ENCODE measurements at regions not wholly inside any gene's neighbourhood (a gene's known extent, or its start where the extent isn't known, plus 50 kb on each side); places are given as distances from the start of the nearest gene placed in this dataset.

- Histone ChIP-seq H3K27ac (no peak overlapping the region), H3K9me3 (no peaks in the 10 kb centered on the region), H3K36me3 (no peaks in the 10 kb centered on the region), H3K4me3 (no peak overlapping the region), H3K27me3 (no peaks in the 10 kb centered on the region), H3K4me1 (peaks cover 0 to 27% (median 6%) of the 10 kb centered on the region in 4 donors)
- DNase-seq = no peak
- no peak for TF ChIP-seq CTCF (IDR thresholded peaks at IDR 0.05)
- intact Hi-C loops (cut with DNase I; ENCODE audit: low total_unique reads) = no loop called here
Measured at GRCh38 chr6:144415014-144415413, 129.9 kb downstream of the UTRN start.

GRCh38 chr6:144415835-144416237 is 130.7 kb downstream of the UTRN start:
- Histone ChIP-seq H3K4me1 (peaks cover 0 to 27% (median 6%) of the 10 kb centered on the region in 4 donors), H3K4me3 (no peak overlapping the region), H3K9me3 (no peaks in the 10 kb centered on the region), H3K27me3 (no peaks in the 10 kb centered on the region), H3K36me3 (no peaks in the 10 kb centered on the region), H3K27ac (no peak overlapping the region)
- intact Hi-C loops (cut with DNase I; ENCODE audit: low total_unique reads) = no loop called here
- TF ChIP-seq CTCF (IDR thresholded peaks at IDR 0.05) = no peak
- DNase-seq = no peak

- H3K4me1 ChIP-seq = peaks cover 0 to 27% (median 6%) of the 10 kb centered on the region in 4 donors
- H3K27me3 ChIP-seq = no peaks in the 10 kb centered on the region
- intact Hi-C loops (cut with DNase I; ENCODE audit: low total_unique reads) = no loop called here
- no peaks in the 10 kb centered on the region for H3K9me3 ChIP-seq
- TF ChIP-seq CTCF (IDR thresholded peaks at IDR 0.05) = no peak
- no peaks in the 10 kb centered on the region for H3K36me3 ChIP-seq
- no peak for DNase-seq
- no peak overlapping the region for H3K27ac ChIP-seq
- no peak overlapping the region for H3K4me3 ChIP-seq
Measured at GRCh38 chr6:144416244-144416643, 131.1 kb downstream of the UTRN start.

- peaks cover 0 to 27% (median 6%) of the 10 kb centered on the region in 4 donors for H3K4me1 ChIP-seq
- intact Hi-C loops (cut with DNase I; ENCODE audit: low total_unique reads) = no loop called here
- no peak for DNase-seq
- H3K36me3 ChIP-seq = peaks cover 0 to under 1% (median 0%) of the 10 kb centered on the region in 3 donors
- H3K4me3 ChIP-seq = no peak overlapping the region
- no peaks in the 10 kb centered on the region for H3K9me3 ChIP-seq
- no peak for TF ChIP-seq CTCF (IDR thresholded peaks at IDR 0.05)
- no peaks in the 10 kb centered on the region for H3K27me3 ChIP-seq
- H3K27ac ChIP-seq = no peak overlapping the region
Measured at GRCh38 chr6:144416773-144417172, 131.6 kb downstream of the UTRN start.

- H3K9me3 ChIP-seq = no peaks in the 10 kb centered on the region
- H3K4me1 ChIP-seq = peaks cover 0 to 27% (median 6%) of the 10 kb centered on the region in 4 donors
- TF ChIP-seq CTCF (IDR thresholded peaks at IDR 0.05) = no peak
- H3K4me3 ChIP-seq = no peak overlapping the region
- peaks cover 0 to 8% (median 0%) of the 10 kb centered on the region in 3 donors for H3K36me3 ChIP-seq
- H3K27ac ChIP-seq = no peak overlapping the region
- intact Hi-C loops (cut with DNase I; ENCODE audit: low total_unique reads) = no loop called here
- no peaks in the 10 kb centered on the region for H3K27me3 ChIP-seq
- DNase-seq = no peak
Measured at GRCh38 chr6:144417681-144418080, 132.5 kb downstream of the UTRN start.

All from tibial artery (tissue), 4 donors.